DMS79 treated with DMSO at 0.1 percent for 48 hours (cell line): ENCODE measurements at regions not wholly inside any gene's neighbourhood (a gene's known extent, or its start where the extent isn't known, plus 50 kb on each side); places are given as distances from the start of the nearest gene placed in this dataset.
"Not testable (repeated sequence)": the region's sequence is repeated elsewhere in the genome, so short reads cannot be mapped to it uniquely, and the experiment has no call there.

Experiments
- DNase-seq: peaks from one replicate; lab custom pipeline; 2025; lab: John Stamatoyannopoulos, UW

DNA sequence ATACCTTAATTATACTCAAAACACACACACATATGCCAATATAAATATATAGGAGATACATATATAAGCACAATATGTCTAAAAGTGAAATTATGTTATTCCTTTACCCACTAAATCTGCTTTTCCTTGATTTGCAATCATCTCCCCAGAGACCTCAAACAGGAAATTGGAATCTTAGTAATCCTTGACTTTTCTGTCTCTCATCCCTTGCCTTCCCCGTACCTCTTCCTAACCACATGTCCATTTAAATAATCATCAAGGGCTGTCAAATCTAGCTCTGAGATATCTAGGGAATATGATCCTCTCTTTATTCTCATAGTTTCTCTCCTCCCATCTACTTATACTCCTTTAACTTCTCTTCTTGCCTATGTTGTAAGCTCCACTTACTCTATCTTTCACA is 336.6 kb downstream of the HGF start:
- no peak for DNase-seq

- DNase-seq: no peak
Observed at GRCh38 chr7:81430761-81431160, 339.1 kb downstream of the HGF start.

DNA sequence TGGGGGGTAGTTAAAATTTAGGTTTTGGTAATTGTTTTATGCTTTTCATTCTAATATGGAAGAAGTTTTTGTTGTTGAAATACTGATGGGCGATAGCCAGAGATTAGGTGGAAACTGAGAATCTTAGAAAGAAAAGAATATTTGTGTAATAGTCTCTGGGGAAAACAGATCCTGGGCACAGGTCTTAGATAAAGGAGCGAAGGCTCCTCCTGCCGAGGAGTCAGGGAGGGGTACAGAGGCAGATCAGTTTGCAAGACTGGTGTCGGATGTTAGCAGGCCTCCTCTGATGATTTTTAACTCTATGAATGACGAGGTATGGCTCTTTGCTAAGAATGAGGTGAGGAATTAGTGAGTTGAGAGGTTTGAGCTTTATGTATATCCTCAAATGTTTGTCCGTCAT is 339.7 kb downstream of the HGF start:
- no peak for DNase-seq

- no peak for DNase-seq
Observed at GRCh38 chr7:81427461-81427860, 342.4 kb downstream of the HGF start.

DNA sequence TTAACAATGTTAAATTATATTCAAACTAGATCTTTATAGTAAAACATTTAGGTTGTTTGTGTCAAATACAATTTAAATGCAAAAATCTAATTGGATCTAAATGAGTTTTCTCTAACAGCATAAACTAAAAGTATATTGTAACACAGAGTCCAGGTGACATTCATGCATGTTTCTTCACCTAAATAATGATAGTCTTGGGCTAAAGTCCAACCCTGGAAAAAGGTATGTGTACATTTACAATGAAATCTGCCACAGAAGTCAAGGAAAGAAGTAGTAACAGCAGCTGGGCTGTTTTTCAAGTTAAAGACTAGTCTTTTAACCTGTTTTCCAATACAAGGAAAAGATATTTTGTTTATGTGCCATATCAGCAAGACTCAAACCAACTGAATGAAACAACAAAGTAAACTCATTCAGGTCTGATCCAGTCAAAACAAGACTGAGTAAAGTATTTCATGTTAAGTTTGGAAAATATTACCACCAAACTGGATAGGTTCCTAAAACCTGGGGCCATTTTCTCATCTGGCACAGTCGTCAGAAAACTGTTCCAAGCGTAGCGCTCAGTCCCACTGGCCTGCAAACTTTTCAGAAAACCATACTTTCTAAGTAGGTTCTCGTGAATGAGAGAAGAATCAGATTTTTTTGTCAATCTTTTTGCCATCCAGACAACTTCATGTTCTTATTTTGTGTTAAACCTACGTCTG is 349.2 kb downstream of the HGF start:
- DNase-seq: no peak

DNA sequence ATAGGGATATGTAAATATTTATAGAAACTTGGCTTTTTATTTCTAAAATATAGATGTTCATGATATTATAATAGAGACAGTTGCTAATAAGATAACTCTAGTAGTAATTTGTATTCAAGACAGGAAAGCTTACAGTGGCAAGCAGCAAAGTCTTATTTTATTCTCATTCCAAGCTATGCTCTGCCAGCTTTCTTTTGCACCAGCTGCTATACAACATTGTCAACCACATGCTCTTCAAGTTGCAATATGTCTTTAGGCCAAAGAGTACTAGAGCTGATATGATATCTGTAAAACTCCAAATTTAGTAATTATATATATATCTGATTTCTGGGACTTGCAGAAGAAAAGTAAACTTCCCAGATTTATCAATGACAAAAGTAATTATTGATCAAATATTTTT is 350.1 kb downstream of the HGF start:
- DNase-seq: no peak

DNA sequence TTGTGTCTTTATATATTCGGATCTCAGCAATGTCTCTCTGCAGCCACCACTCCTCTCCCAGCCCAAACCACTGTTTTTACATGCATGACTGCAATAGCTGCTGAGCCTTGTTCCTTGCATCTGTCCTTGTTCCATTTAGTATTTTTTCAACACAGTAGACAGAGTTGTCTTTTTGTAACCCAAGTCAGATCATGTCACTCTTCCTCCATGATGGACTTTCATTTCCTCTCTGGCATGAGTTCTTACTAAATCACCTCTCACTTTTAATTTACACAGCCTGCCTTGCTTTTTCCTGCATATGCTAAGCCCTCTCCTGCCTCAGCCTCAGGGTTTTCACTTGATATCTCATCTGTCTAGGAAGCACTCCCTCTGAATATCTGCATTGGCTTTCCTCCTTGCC is 353.2 kb downstream of the HGF start:
- DNase-seq: peak; percentile 19

DNA sequence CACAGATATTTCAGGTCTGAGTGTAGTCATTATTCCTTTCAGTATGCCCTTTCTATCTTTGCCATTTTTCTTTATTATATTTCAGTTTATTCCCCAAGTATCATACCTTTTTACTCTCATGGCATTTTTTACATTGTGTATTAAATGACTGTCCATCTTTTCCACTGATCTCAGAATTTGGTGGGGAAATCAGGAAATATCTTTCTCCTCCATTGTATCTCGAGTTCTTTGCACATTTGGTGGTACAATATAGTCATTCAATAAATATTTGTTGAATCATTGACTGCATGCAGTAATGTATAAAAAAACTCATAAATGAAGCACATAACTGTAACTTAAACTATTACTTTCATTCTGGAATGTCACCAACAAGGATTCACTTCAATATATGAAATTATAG is 354.7 kb downstream of the HGF start:
- DNase-seq: no peak

GRCh38 chr7:81414411-81414810 is 355.4 kb downstream of the HGF start:
- DNase-seq: no peak

DNA sequence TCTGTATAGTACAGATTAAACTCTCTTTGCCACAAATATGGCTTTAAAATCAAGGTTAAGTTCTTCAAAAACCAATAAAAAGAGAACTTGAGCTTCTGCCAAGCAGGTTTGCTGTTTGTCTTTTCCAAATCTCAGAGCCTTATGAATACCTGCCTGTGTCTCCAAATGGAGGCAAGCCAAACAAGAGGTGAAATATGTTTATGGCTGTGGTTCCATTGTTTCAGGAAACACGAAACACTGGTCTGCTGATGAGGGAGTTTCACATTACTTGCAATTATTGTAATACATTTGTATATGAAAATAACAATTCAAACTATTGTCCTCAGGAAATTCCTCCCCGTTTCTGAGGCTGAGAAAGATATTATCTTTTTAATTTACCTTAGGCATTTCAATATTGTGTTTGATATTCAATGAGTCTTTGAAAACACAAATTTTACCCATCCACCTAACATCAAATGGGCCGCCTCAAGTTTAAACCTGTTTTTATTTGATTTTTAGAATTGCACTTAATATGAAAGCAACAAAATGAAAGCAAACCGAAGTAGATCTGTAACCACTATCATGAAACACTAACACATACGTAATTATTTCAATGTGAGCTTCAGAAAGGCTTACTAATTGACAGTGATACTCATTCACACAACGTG is 359.3 kb downstream of the HGF start:
- DNase-seq: peak; percentile 86

GRCh38 chr7:81408728-81409127 is 361.1 kb downstream of the HGF start:
- DNase-seq: no peak

- DNase-seq: no peak
Observed at GRCh38 chr7:81407094-81407493, 362.8 kb downstream of the HGF start.

GRCh38 chr7:81404669-81405068 is 365.2 kb downstream of the HGF start:
- no peak for DNase-seq

GRCh38 chr7:81402227-81402626 is 367.6 kb downstream of the HGF start:
- no peak for DNase-seq

DNA sequence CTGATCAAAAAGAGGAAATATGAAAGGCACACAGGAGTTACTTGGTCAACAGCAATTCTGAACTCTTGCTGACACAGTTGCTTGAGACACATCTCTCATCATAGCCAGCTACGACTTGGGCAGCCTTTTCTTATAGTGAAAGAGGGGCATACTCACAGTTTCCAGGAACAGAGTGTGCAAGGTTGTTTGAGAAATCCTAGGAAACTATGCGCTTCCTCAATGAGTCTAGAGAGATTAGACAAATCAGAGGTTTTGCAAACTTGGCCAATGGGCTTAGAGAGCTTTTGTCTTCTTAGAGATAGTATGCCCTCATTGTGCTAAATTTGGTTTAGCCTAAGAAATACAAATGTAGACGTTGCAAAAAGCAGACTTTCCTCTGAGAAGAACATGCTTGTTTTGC is 370.4 kb downstream of the HGF start:
- DNase-seq: no peak

GRCh38 chr7:81394029-81394428 is 375.8 kb downstream of the HGF start:
- DNase-seq: no peak

DNA sequence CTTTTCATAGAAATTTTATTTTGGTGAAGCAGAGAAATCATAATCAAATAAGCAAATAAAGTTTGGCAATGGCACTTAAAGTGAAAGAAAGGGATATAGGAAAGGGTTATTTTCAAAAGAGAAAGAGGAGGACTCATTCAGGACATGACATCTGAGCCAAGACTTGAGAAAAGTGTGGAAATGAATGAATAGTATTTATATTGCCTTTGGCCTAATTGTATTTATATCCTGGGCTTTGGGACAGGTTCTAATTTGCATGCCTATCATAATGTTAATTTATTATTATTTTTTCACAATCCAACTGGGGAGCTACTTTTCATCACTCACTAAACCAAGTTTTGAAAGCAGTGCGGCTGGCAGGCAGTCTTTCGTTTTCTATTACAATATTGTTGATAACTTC is 376.8 kb downstream of the HGF start:
- DNase-seq: no peak

DNA sequence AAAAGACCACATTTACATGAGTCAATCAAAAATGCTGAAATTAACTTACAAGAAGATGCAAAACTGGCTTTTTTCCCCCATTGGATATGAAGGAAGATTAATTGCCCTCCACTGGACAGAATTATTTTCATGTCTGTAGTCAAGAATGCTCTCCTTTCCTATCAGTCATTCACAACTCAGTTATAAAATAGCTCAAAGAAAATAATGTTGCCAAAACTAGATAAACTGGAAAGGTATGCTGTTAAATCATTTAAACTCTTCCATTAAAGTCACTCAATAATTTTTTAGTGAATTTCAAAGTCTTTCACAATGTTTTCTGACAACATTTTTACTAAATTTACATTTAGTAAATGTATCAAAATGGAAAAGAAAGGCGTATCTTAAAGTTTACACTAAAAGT is 384.5 kb downstream of the HGF start:
- no peak for DNase-seq

DNA sequence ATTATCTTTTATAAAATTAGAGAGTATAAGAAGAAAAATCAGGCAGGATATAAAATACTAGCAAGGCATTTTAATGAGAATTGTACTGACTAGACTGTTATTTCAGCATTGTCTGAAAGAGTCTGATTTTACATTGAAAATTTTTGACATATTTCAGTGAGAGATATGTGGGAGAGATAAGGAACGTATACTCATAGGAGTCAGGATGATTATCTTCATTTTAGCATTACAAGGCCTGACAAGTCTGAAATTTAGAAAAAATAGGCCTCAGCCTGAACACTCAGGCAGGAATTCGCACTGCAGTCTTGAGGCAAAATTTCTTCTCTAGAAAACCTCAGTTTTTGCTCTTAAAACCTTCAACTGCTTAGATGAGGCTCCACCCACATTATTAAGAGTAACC is 386.0 kb downstream of the HGF start:
- no peak for DNase-seq

GRCh38 chr7:81374641-81375040 is 395.2 kb downstream of the HGF start:
- DNase-seq: not testable (repeated sequence)

DNA sequence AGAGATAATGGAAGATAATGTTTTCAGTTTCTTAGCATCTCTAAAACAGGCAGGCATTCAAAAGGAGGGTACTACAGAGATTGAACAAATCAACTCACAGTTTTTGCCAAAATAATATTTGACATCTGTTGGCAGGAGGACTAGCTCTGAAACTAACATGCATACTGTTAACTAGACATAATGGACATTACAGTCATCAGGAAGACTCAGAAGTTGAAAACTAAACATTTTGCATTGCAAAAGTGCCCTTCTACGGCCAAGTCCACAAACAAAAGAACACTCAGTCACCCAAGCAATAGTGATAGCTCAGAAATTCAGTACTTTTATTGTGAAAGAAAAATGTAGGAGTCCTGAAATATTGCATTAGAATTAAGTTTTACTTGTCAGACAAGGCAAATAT is 399.0 kb downstream of the HGF start:
- DNase-seq: no peak

GRCh38 chr7:81367326-81367931 is 402.4 kb downstream of the HGF start:
- DNase-seq: no peak

DNA sequence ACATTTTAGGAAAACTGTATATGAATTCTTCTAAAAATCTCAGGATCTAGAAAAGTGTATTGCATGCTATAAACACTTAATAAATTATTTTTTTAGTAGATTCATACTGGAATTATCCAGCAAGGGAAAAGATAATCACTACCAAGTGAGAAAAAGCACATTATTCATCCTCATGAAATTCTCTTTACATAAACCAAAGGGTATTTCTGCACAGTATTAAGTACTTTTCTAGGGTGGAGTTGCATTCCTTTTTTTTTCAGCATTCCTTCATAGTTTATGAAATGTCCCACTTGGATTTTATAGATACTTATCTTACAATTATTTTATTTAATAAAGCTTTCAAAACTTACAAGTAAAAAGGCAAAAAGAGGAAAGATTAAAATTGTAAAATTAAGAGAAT is 403.3 kb downstream of the HGF start:
- no peak for DNase-seq
